GM12891 (cell line): ENCODE measurements at regions not wholly inside any gene's neighbourhood (a gene's known extent, or its start where the extent isn't known, plus 50 kb on each side); places are given as distances from the start of the nearest gene placed in this dataset.

Experiments
- POLR2A ChIP-seq: IDR thresholded peaks from 2 replicates; pipeline ENCODE4 v1.6.1; 2011; ENCODE audit warnings: low read depth, low read length, control low read depth
- POLR2AphosphoS5 ChIP-seq: IDR thresholded peaks from 2 replicates; pipeline ENCODE4 v1.6.1; 2011; ENCODE audit warnings: low read depth, low read length, control low read depth

DNA sequence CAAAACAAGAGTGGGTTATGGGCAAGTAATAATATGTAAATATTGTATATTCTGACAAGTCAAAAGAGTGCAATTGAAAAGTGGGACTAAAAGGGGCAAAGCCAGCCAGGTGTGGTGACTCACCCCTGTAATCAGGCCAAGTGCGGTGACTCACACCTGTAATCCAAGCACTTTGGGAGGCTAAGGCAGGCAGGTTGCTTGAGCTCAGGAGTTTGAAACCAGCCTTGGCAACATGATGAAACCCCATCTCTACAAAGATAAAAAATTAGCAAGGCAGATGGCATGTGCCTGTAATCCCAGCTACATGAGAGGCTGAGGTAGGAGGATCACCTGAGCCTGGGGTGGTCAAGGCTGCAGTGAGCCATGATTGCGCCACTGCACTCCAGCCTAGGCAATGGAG, 304.0 kb downstream of the HHIPL2 start:
- TF ChIP-seq POLR2AphosphoS5, result no peak
- TF ChIP-seq POLR2A, result no peak
